Ascending aorta (tissue), 2 donors: ENCODE measurements at regions not wholly inside any gene's neighbourhood (a gene's known extent, or its start where the extent isn't known, plus 50 kb on each side); places are given as distances from the start of the nearest gene placed in this dataset.

Experiments
- DNase-seq, 2 donors: peaks; one replicate each; pipeline ENCODE4 v3.0.0-alpha.2; 2019; ENCODE audit warnings: low spot score in 2 of 2
- H3K27ac ChIP-seq, 2 donors: fragments of 200-600 bp; sonication (generic); one replicate each; pipeline ENCODE4 v1.5.1; 2016 to 2017; ENCODE audit warnings: mild to moderate bottlenecking in 1 of 2
- H3K27me3 ChIP-seq: fragments of 200-600 bp; sonication (generic); one replicate; pipeline ENCODE4 v1.5.1; 2017
- H3K36me3 ChIP-seq, 2 donors: fragments of 200-600 bp; sonication (generic); one replicate each; pipeline ENCODE4 v1.5.1; 2016
- H3K4me1 ChIP-seq, 2 donors: fragments of 200-600 bp; sonication (generic); one replicate each; pipeline ENCODE4 v1.5.1; 2016 to 2017; ENCODE audit warnings: mild to moderate bottlenecking in 1 of 2
- H3K4me3 ChIP-seq, 2 donors: fragments of 200-600 bp; sonication (generic); one replicate each; pipeline ENCODE4 v1.5.1; 2016 to 2017; ENCODE audit warnings: mild to moderate bottlenecking in 1 of 2
- H3K9me3 ChIP-seq, 2 donors: fragments of 200-600 bp; sonication (generic); one replicate each; pipeline ENCODE4 v1.5.1; 2016
- CTCF ChIP-seq, 3 experiments: fragments of 200-600 bp in 2 of 3; fragments of 450-650 bp in 1 of 3; sonication (generic) in 2 of 3; IDR thresholded peaks; one replicate each; pipeline ENCODE4 v1.5.1; 2016 to 2019; ENCODE audit warnings: antibody characterized with exemption in 3 of 3, mild to moderate bottlenecking in 1 of 3, moderate library complexity in 1 of 3
- intact Hi-C: fragments of 100-400 bp; cut with DNase I; formaldehyde crosslinking; loops from one replicate; pipeline ENCODE4 v1.15.1; 2023

GRCh38 chr15:68518785-68519430, 59.9 kb upstream of the CORO2B start:
- Histone ChIP-seq H3K4me1 (peaks cover 11 to 19% of the 10 kb centered on the region in 2 donors), H3K27ac (peak overlapping the region; percentile 83 to 94)
- intact Hi-C loops: no loop called here

GRCh38 chr15:68524753-68525584, 53.8 kb upstream of the CORO2B start:
- Histone ChIP-seq H3K4me1 (peaks cover 0 to 11% of the 10 kb centered on the region in 2 donors), H3K27ac (peak overlapping the region; percentile 55 to 57), H3K4me3 (no peak overlapping the region), H3K27me3 (no peaks in the 10 kb centered on the region), H3K36me3 (no peaks in the 10 kb centered on the region), H3K9me3 (no peaks in the 10 kb centered on the region)
- no peak for DNase-seq
- TF ChIP-seq CTCF (IDR thresholded peaks at IDR 0.05): no peak
- intact Hi-C loops: no loop called here

More at GRCh38 chr15:68518785-68519430, 59.9 kb upstream of the CORO2B start:
- TF ChIP-seq CTCF (IDR thresholded peaks at IDR 0.05): no peak
- DNase-seq: no peak
- Histone ChIP-seq H3K36me3 (no peaks in the 10 kb centered on the region), H3K27me3 (no peaks in the 10 kb centered on the region), H3K9me3 (peaks cover 0 to 2% of the 10 kb centered on the region in 2 donors), H3K4me3 (no peak overlapping the region)

GRCh38 chr15:68525815-68526214, 53.0 kb upstream of the CORO2B start:
- H3K27ac ChIP-seq: no peak overlapping the region

GRCh38 chr15:68526269-68526668, 52.5 kb upstream of the CORO2B start:
- no peak overlapping the region for H3K4me3 ChIP-seq
- intact Hi-C loops: no loop called here
- no peaks in the 10 kb centered on the region for H3K36me3 ChIP-seq
- no peak for TF ChIP-seq CTCF (IDR thresholded peaks at IDR 0.05)
- DNase-seq: no peak
- no peaks in the 10 kb centered on the region for H3K27me3 ChIP-seq
- H3K27ac ChIP-seq: peak overlapping the region in 1 of 2 donors; percentile 20
- H3K4me1 ChIP-seq: peaks cover 0 to 11% of the 10 kb centered on the region in 2 donors
- H3K9me3 ChIP-seq: no peaks in the 10 kb centered on the region

More at GRCh38 chr15:68525815-68526214, 53.0 kb upstream of the CORO2B start:
- TF ChIP-seq CTCF (IDR thresholded peaks at IDR 0.05): no peak
- peaks cover 0 to 11% of the 10 kb centered on the region in 2 donors for H3K4me1 ChIP-seq
- intact Hi-C loops: no loop called here
- no peaks in the 10 kb centered on the region for H3K9me3 ChIP-seq
- H3K27me3 ChIP-seq: no peaks in the 10 kb centered on the region
- DNase-seq: no peak
- H3K4me3 ChIP-seq: no peak overlapping the region
- H3K36me3 ChIP-seq: no peaks in the 10 kb centered on the region

GRCh38 chr15:68526784-68527183, 52.0 kb upstream of the CORO2B start:
- DNase-seq: no peak
- H3K4me3 ChIP-seq: no peak overlapping the region
- H3K36me3 ChIP-seq: no peaks in the 10 kb centered on the region
- no peaks in the 10 kb centered on the region for H3K9me3 ChIP-seq
- peak overlapping the region in 1 of 2 donors; percentile 20 for H3K27ac ChIP-seq
- intact Hi-C loops: no loop called here
- no peak for TF ChIP-seq CTCF (IDR thresholded peaks at IDR 0.05)
- peaks cover 0 to 11% of the 10 kb centered on the region in 2 donors for H3K4me1 ChIP-seq
- H3K27me3 ChIP-seq: no peaks in the 10 kb centered on the region
